Activated naive CD4-positive, alpha-beta T cell treated with anti-CD3 and anti-CD28 coated beads, Interleukin-2, amount 50 U/mL, for 72 hours (primary cell): ENCODE measurements at regions not wholly inside any gene's neighbourhood (a gene's known extent, or its start where the extent isn't known, plus 50 kb on each side); places are given as distances from the start of the nearest gene placed in this dataset.
"Not testable (repeated sequence)": the region's sequence is repeated elsewhere in the genome, so short reads cannot be mapped to it uniquely, and the experiment has no call there.

Experiments
- ATAC-seq, 2 donors: fragments of 150-1000 bp; cut with Tn5 transposase; 2 replicates each; pipeline ENCODE4 v1.10.0; 2021; ENCODE audit warnings: mild to moderate bottlenecking in 2 of 2, moderate library complexity in 2 of 2
- DNase-seq, 2 donors: peaks; one replicate each; pipeline ENCODE4 v3.0.0; 2021 to 2022; ENCODE audit warnings: low spot score in 2 of 2
- H3K27ac Mint-ChIP-seq, 2 donors: one replicate each; pipeline ENCODE4 v1.8.0; 2022; ENCODE audit warnings: mild to moderate bottlenecking in 2 of 2, mixed read lengths in 2 of 2
- H3K36me3 Mint-ChIP-seq, 2 donors: one replicate each; pipeline ENCODE4 v1.8.0; 2022; ENCODE audit warnings: mixed read lengths in 2 of 2
- H3K9me3 Mint-ChIP-seq, 2 donors: one replicate each; pipeline ENCODE4 v1.8.0; 2022; ENCODE audit warnings: mixed read lengths in 2 of 2

- H3K36me3 Mint-ChIP-seq, result peaks cover 5% of the 10 kb centered on the region in 2 donors
- DNase-seq (no peak), ATAC-seq (no peak)
- H3K27ac Mint-ChIP-seq, result no peak overlapping the region
- H3K9me3 Mint-ChIP-seq, result peaks cover 12 to 26% of the 10 kb centered on the region in 2 donors
Observed at GRCh38 chr3:81005992-81006391, 755.5 kb downstream of the GBE1 start.

- no peaks in the 10 kb centered on the region for H3K36me3 Mint-ChIP-seq
- DNase-seq (no peak), ATAC-seq (no peak)
- no peak overlapping the region for H3K27ac Mint-ChIP-seq
- peaks cover 6 to 23% of the 10 kb centered on the region in 2 donors for H3K9me3 Mint-ChIP-seq
Observed at GRCh38 chr3:81003817-81004216, 757.6 kb downstream of the GBE1 start.

- H3K9me3 Mint-ChIP-seq, result peaks cover 4 to 22% of the 10 kb centered on the region in 2 donors
- DNase-seq (no peak), ATAC-seq (no peak)
- H3K27ac Mint-ChIP-seq, result no peak overlapping the region
- H3K36me3 Mint-ChIP-seq, result no peaks in the 10 kb centered on the region
Observed at GRCh38 chr3:81003008-81003645, 758.3 kb downstream of the GBE1 start.

GRCh38 chr3:80999481-80999880 is 762.0 kb downstream of the GBE1 start:
- H3K36me3 Mint-ChIP-seq, result no peaks in the 10 kb centered on the region
- ATAC-seq, result no peak
- no peak overlapping the region for H3K27ac Mint-ChIP-seq

GRCh38 chr3:80998022-80998421 is 763.4 kb downstream of the GBE1 start:
- DNase-seq, result no peak
- peaks cover 24% of the 10 kb centered on the region in 2 donors for H3K9me3 Mint-ChIP-seq
- no peak for ATAC-seq
- H3K36me3 Mint-ChIP-seq, result no peaks in the 10 kb centered on the region
- H3K27ac Mint-ChIP-seq, result no peak overlapping the region

More at GRCh38 chr3:80999481-80999880, 762.0 kb downstream of the GBE1 start:
- peaks cover 15 to 24% of the 10 kb centered on the region in 2 donors for H3K9me3 Mint-ChIP-seq
- DNase-seq, result no peak

GRCh38 chr3:80997622-80998021 is 763.8 kb downstream of the GBE1 start:
- Mint-ChIP-seq H3K9me3 (peaks cover 24% of the 10 kb centered on the region in 2 donors), H3K36me3 (no peaks in the 10 kb centered on the region), H3K27ac (no peak overlapping the region)
- ATAC-seq (no peak), DNase-seq (no peak)

GRCh38 chr3:80994767-80995166 is 766.7 kb downstream of the GBE1 start:
- H3K9me3 Mint-ChIP-seq, result peaks cover 20 to 25% of the 10 kb centered on the region in 2 donors
- DNase-seq, result no peak
- ATAC-seq, result no peak
- H3K36me3 Mint-ChIP-seq, result no peaks in the 10 kb centered on the region
- no peak overlapping the region for H3K27ac Mint-ChIP-seq

GRCh38 chr3:80994085-80994665 is 767.3 kb downstream of the GBE1 start:
- DNase-seq (no peak), ATAC-seq (no peak)
- H3K9me3 Mint-ChIP-seq, result peaks cover 20 to 22% of the 10 kb centered on the region in 2 donors
- no peaks in the 10 kb centered on the region for H3K36me3 Mint-ChIP-seq
- no peak overlapping the region for H3K27ac Mint-ChIP-seq

GRCh38 chr3:80993241-80993945 is 768.1 kb downstream of the GBE1 start:
- Mint-ChIP-seq H3K27ac (no peak overlapping the region), H3K36me3 (no peaks in the 10 kb centered on the region), H3K9me3 (peaks cover 19 to 20% of the 10 kb centered on the region in 2 donors)
- ATAC-seq (no peak), DNase-seq (no peak)

GRCh38 chr3:80983753-80984152 is 777.7 kb downstream of the GBE1 start:
- peaks cover 0 to 5% of the 10 kb centered on the region in 2 donors for H3K36me3 Mint-ChIP-seq
- DNase-seq (no peak), ATAC-seq (no peak)
- no peak overlapping the region for H3K27ac Mint-ChIP-seq
- H3K9me3 Mint-ChIP-seq, result peaks cover 23 to 26% of the 10 kb centered on the region in 2 donors

GRCh38 chr3:80978216-80978969 is 783.1 kb downstream of the GBE1 start:
- no peak for ATAC-seq
- no peak overlapping the region for H3K27ac Mint-ChIP-seq
- peaks cover 19 to 30% of the 10 kb centered on the region in 2 donors for H3K9me3 Mint-ChIP-seq
- H3K36me3 Mint-ChIP-seq, result peaks cover 0 to 5% of the 10 kb centered on the region in 2 donors
- no peak for DNase-seq

- ATAC-seq (no peak), DNase-seq (no peak)
- Mint-ChIP-seq H3K27ac (no peak overlapping the region), H3K36me3 (no peaks in the 10 kb centered on the region), H3K9me3 (peaks cover 11 to 20% of the 10 kb centered on the region in 2 donors)
Observed at GRCh38 chr3:80970292-80970691, 791.2 kb downstream of the GBE1 start.

- no peak overlapping the region for H3K27ac Mint-ChIP-seq
- DNase-seq (no peak), ATAC-seq (no peak)
- peaks cover 0 to 6% of the 10 kb centered on the region in 2 donors for H3K36me3 Mint-ChIP-seq
- peaks cover 16 to 18% of the 10 kb centered on the region in 2 donors for H3K9me3 Mint-ChIP-seq
Observed at GRCh38 chr3:80929576-80929975, 831.9 kb downstream of the GBE1 start.

- no peak for ATAC-seq
- Mint-ChIP-seq H3K9me3 (peaks cover 2 to 3% of the 10 kb centered on the region in 2 donors), H3K27ac (no peak overlapping the region), H3K36me3 (no peaks in the 10 kb centered on the region)
- DNase-seq, result no peak
Observed at GRCh38 chr3:80914854-80915253, 846.6 kb downstream of the GBE1 start.

- DNase-seq (no peak), ATAC-seq (no peak)
- peaks cover 4 to 6% of the 10 kb centered on the region in 2 donors for H3K36me3 Mint-ChIP-seq
- no peak overlapping the region for H3K27ac Mint-ChIP-seq
- peaks cover 11 to 14% of the 10 kb centered on the region in 2 donors for H3K9me3 Mint-ChIP-seq
Observed at GRCh38 chr3:80898211-80898610, 863.2 kb downstream of the GBE1 start.

- DNase-seq, ATAC-seq, H3K27ac Mint-ChIP-seq, H3K36me3 Mint-ChIP-seq: not testable (repeated sequence)
- peaks cover 11 to 14% of the 10 kb centered on the region in 2 donors for H3K9me3 Mint-ChIP-seq
Observed at GRCh38 chr3:80897005-80897404, 864.4 kb downstream of the GBE1 start.

- Mint-ChIP-seq H3K36me3 (peaks cover 0 to 6% of the 10 kb centered on the region in 2 donors), H3K9me3 (peaks cover 26 to 32% of the 10 kb centered on the region in 2 donors), H3K27ac (no peak overlapping the region)
- DNase-seq (no peak), ATAC-seq (no peak)
Observed at GRCh38 chr3:80890571-80890970, 870.9 kb downstream of the GBE1 start.
